ENCODE measurements at regions not wholly inside any gene's neighbourhood (a gene's known extent, or its start where the extent isn't known, plus 50 kb on each side); places are given as distances from the start of the nearest gene placed in this dataset.

DNA sequence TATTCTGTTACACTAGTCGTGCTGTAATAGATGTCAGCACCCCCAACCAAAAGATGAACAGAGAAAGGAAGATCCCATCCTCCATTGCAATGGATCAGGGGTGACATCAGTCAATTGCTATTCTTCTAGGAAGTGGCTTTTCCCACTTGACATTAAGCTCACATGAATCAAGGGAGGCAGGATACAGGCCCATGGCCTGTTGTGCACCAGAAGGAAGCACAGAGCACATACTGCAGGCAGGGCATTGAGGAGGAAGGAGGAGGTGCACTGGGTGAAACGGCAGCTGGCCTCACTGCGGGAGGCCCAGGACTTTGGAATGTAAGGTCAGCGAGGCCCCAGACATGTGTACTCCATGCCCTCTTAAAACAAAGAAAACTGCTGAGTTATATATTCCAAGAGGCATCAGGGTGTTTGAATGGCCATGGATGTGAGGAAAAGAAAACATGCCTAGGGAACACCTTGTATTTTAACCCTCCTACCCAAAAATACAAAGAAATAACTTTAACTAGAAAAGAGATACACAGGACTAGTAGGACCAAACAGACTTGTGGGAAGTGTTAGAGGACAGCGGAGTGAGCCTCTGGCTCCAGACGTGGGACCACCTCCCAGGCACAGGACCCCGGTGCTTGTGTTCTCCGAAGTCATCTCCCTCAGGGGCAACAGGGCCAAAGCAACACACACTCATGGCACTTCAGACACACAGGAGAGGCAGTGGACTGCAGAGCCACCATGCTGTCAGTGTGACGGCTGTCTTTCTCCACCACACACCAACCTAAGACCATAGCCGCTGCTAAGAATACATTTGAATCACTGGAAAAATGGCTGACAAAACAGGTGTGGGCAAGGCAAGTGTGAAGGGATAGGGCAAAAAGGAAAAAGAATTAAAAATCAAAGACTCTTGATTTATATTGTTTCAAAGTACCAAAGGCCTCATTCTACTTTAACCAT lies 51.4 kb upstream of the RIOK3 start (continued):
- TF ChIP-seq ZNF567 (CRISPR knock-in tag; IDR thresholded peaks at IDR 0.05; ENCODE audit: borderline replicate concordance) (no peak), ZNF598 (CRISPR knock-in tag; IDR thresholded peaks at IDR 0.05; ENCODE audit: borderline replicate concordance) (no peak), MAFF (IDR thresholded peaks at IDR 0.05; ENCODE audit: low read depth, low read length) (peak; percentile 87), ZNF619 (CRISPR knock-in tag; IDR thresholded peaks at IDR 0.05) (no peak), HNF4G (IDR thresholded peaks at IDR 0.05; ENCODE audit: borderline replicate concordance, low read depth, low read length) (peak; percentile 85), HNF4G (CRISPR knock-in tag; IDR thresholded peaks at IDR 0.05; ENCODE audit: borderline replicate concordance, low read depth) (no peak), ZNF615 (CRISPR knock-in tag; IDR thresholded peaks at IDR 0.05; ENCODE audit: borderline replicate concordance) (no peak), SUZ12 (IDR thresholded peaks at IDR 0.05; ENCODE audit: low read depth, low read length) (no peak), PRPF4 (IDR thresholded peaks at IDR 0.05; ENCODE audit: low read depth, low read length, poor library complexity, severe bottlenecking) (no peak), ZFAT (CRISPR knock-in tag; conservative IDR thresholded peaks at IDR 0.05) (no peak), FOXO1 (CRISPR knock-in tag; IDR thresholded peaks at IDR 0.05) (peak; percentile 77), ZNF207 (IDR thresholded peaks at IDR 0.05; ENCODE audit: borderline replicate concordance) (no peak), TMF1 (CRISPR knock-in tag; IDR thresholded peaks at IDR 0.05; ENCODE audit: low read depth) (no peak), GABPA (IDR thresholded peaks at IDR 0.05; ENCODE audit: low read depth, low read length) (no peak), GABPA (CRISPR knock-in tag; IDR thresholded peaks at IDR 0.05; ENCODE audit: low read depth) (peak; percentile 49; the same call in 1 of the 2 replicates), ZNF44 (CRISPR knock-in tag; IDR thresholded peaks at IDR 0.05) (no peak), ZNF317 (CRISPR knock-in tag; IDR thresholded peaks at IDR 0.05) (no peak), NCOA2 (CRISPR knock-in tag; IDR thresholded peaks at IDR 0.05) (peak; percentile 76), SAFB2 (CRISPR knock-in tag; IDR thresholded peaks at IDR 0.05; ENCODE audit: borderline replicate concordance, low read depth) (no peak), GATAD1 (CRISPR knock-in tag; IDR thresholded peaks at IDR 0.05) (no peak; the same call in 1 of the 2 replicates), TRIM24 (CRISPR knock-in tag; IDR thresholded peaks at IDR 0.05) (no peak), ZNF292 (CRISPR knock-in tag; IDR thresholded peaks at IDR 0.05; ENCODE audit: borderline replicate concordance, low read depth) (peak; percentile 85; the same call in 1 of the 2 replicates), RXRA (CRISPR knock-in tag; IDR thresholded peaks at IDR 0.05) (peak; percentile 93), TBX3 (IDR thresholded peaks at IDR 0.05; ENCODE audit: borderline replicate concordance) (no peak)
- TF ChIP-seq, protein P1, sequence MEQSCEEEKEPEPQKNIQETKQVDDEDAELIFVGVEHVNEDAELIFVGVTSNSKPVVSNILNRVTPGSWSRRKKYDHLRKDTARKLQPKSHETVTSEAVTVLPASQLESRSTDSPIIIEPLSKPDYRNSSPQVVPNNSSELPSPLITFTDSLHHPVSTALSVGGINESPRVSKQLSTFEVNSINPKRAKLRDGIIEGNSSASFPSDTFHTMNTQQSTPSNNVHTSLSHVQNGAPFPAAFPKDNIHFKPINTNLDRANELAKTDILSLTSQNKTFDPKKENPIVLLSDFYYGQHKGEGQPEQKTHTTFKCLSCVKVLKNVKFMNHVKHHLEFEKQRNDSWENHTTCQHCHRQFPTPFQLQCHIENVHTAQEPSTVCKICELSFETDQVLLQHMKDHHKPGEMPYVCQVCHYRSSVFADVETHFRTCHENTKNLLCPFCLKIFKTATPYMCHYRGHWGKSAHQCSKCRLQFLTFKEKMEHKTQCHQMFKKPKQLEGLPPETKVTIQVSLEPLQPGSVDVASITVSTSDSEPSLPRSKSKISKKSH (CRISPR knock-in tag; IDR thresholded peaks at IDR 0.05; ENCODE audit: borderline replicate concordance): no peak
- TF ChIP-seq, protein P2, sequence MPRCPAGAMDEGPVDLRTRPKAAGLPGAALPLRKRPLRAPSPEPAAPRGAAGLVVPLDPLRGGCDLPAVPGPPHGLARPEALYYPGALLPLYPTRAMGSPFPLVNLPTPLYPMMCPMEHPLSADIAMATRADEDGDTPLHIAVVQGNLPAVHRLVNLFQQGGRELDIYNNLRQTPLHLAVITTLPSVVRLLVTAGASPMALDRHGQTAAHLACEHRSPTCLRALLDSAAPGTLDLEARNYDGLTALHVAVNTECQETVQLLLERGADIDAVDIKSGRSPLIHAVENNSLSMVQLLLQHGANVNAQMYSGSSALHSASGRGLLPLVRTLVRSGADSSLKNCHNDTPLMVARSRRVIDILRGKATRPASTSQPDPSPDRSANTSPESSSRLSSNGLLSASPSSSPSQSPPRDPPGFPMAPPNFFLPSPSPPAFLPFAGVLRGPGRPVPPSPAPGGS (CRISPR knock-in tag; IDR thresholded peaks at IDR 0.05): 0 out of 2 replicates have a peak, but pooled peaks have one; percentile 21
- TF ChIP-seq, protein P3, sequence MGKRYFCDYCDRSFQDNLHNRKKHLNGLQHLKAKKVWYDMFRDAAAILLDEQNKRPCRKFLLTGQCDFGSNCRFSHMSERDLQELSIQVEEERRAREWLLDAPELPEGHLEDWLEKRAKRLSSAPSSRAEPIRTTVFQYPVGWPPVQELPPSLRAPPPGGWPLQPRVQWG (CRISPR knock-in tag; IDR thresholded peaks at IDR 0.05; ENCODE audit: borderline replicate concordance, low read depth): no peak
